HFFc6 (cell line): ENCODE measurements at regions not wholly inside any gene's neighbourhood (a gene's known extent, or its start where the extent isn't known, plus 50 kb on each side); places are given as distances from the start of the nearest gene placed in this dataset.
A peak's percentile ranks its signal among the peaks of the same experiment; 100 is the strongest.

Source experiments
- DNase-seq: peaks from one replicate; pipeline ENCODE4 v3.0.0-alpha.2; 2018
- H3K27ac Mint-ChIP-seq: 2 replicates; pipeline ENCODE4 v1.8.0; 2020; ENCODE audit warnings: mild to moderate bottlenecking, mixed read lengths
- H3K27me3 Mint-ChIP-seq: 2 replicates; pipeline ENCODE4 v1.8.0; 2021; ENCODE audit warnings: mild to moderate bottlenecking, moderate library complexity, mixed read lengths; ENCODE audit not compliant: insufficient read depth
- H3K36me3 Mint-ChIP-seq: 2 replicates; pipeline ENCODE4 v1.8.0; 2021; ENCODE audit warnings: low read depth, mixed read lengths
- H3K4me1 Mint-ChIP-seq: 2 replicates; pipeline ENCODE4 v1.8.0; 2020; ENCODE audit warnings: low read depth, mixed read lengths
- H3K4me3 Mint-ChIP-seq: 2 replicates; pipeline ENCODE4 v1.8.0; 2020; ENCODE audit warnings: mild to moderate bottlenecking, moderate library complexity, mixed read lengths
- H3K9me3 Mint-ChIP-seq: 2 replicates; pipeline ENCODE4 v1.8.0; 2020; ENCODE audit warnings: mild to moderate bottlenecking, mixed read lengths
- CTCF ChIP-seq: fragments of 200-600 bp; sonication (generic); IDR thresholded peaks from 2 replicates; pipeline ENCODE4 v1.5.0; 2021; ENCODE audit warnings: antibody characterized with exemption, mild to moderate bottlenecking

GRCh38 chr10:33410096-33410859 is 75.8 kb upstream of the NRP1 start:
- no peaks in the 10 kb centered on the region for H3K9me3 Mint-ChIP-seq
- H3K4me3 Mint-ChIP-seq, result no peak overlapping the region
- no peak for TF ChIP-seq CTCF
- no peaks in the 10 kb centered on the region; the same call in 1 of the 2 replicates for H3K36me3 Mint-ChIP-seq
- peak overlapping the region; percentile 22; the same call in 1 of the 2 replicates for H3K27ac Mint-ChIP-seq
- DNase-seq, result no peak
- H3K4me1 Mint-ChIP-seq, result peaks cover 49% of the 10 kb centered on the region
- H3K27me3 Mint-ChIP-seq, result no peaks in the 10 kb centered on the region; the same call in 1 of the 2 replicates

GRCh38 chr10:33406596-33406995 is 72.1 kb upstream of the NRP1 start:
- no peak for TF ChIP-seq CTCF
- DNase-seq, result no peak
- Mint-ChIP-seq H3K27me3 (peaks cover 3% of the 10 kb centered on the region), H3K9me3 (no peaks in the 10 kb centered on the region), H3K27ac (no peak overlapping the region), H3K4me3 (no peak overlapping the region), H3K36me3 (no peaks in the 10 kb centered on the region; the same call in 1 of the 2 replicates), H3K4me1 (peaks cover 19% of the 10 kb centered on the region)

GRCh38 chr10:33402220-33403073 is 68.0 kb upstream of the NRP1 start:
- DNase-seq, result no peak
- Mint-ChIP-seq H3K27me3 (peaks cover 3% of the 10 kb centered on the region), H3K27ac (no peak overlapping the region), H3K4me1 (no peaks in the 10 kb centered on the region), H3K36me3 (peaks cover 5% of the 10 kb centered on the region), H3K4me3 (no peak overlapping the region), H3K9me3 (peaks cover 7% of the 10 kb centered on the region)
- TF ChIP-seq CTCF, result no peak

- TF ChIP-seq CTCF, result no peak
- no peak for DNase-seq
- Mint-ChIP-seq H3K27me3 (peaks cover 3% of the 10 kb centered on the region), H3K9me3 (peaks cover 19% of the 10 kb centered on the region), H3K27ac (no peak overlapping the region), H3K4me3 (no peak overlapping the region), H3K4me1 (no peaks in the 10 kb centered on the region), H3K36me3 (peaks cover 17% of the 10 kb centered on the region)
Observed at GRCh38 chr10:33401300-33401699, 66.8 kb upstream of the NRP1 start.

- Mint-ChIP-seq H3K36me3 (peaks cover 17% of the 10 kb centered on the region), H3K27ac (no peak overlapping the region), H3K4me1 (no peaks in the 10 kb centered on the region), H3K4me3 (no peak overlapping the region), H3K27me3 (peaks cover 3% of the 10 kb centered on the region), H3K9me3 (peaks cover 20% of the 10 kb centered on the region)
- no peak for TF ChIP-seq CTCF
- no peak for DNase-seq
Observed at GRCh38 chr10:33398796-33399195, 64.3 kb upstream of the NRP1 start.
